Liver (tissue), 8 donors: ENCODE measurements at regions not wholly inside any gene's neighbourhood (a gene's known extent, or its start where the extent isn't known, plus 50 kb on each side); places are given as distances from the start of the nearest gene placed in this dataset.

Experiments used
- DNase-seq: peaks from one replicate; pipeline ENCODE4 v3.0.0-alpha.2; 2017; ENCODE audit warnings: low spot score
- H3K27ac ChIP-seq, 2 donors: one replicate each; pipeline ENCODE4 v1.7.0; 2013; ENCODE audit warnings: inconsistent platforms in 2 of 2, low read length in 2 of 2, control low read depth in 1 of 2, low read depth in 1 of 2, mild to moderate bottlenecking in 1 of 2
- H3K27me3 ChIP-seq, 4 donors: one replicate each; pipeline versions ENCODE4 v1.6.1 to v1.7.0; 2013; ENCODE audit warnings: low read length in 3 of 4, inconsistent platforms in 1 of 4, mild to moderate bottlenecking in 1 of 4, moderate library complexity in 1 of 4; ENCODE audit not compliant: control insufficient read depth in 4 of 4, insufficient read depth in 4 of 4
- H3K36me3 ChIP-seq, 4 donors: one replicate each; pipeline versions ENCODE4 v1.6.1 to v1.7.0; 2013; ENCODE audit warnings: low read length in 3 of 4, mild to moderate bottlenecking in 3 of 4, low read depth in 1 of 4, moderate library complexity in 1 of 4; ENCODE audit not compliant: control insufficient read depth in 4 of 4, insufficient read depth in 3 of 4
- H3K4me1 ChIP-seq, 4 donors: one replicate each; pipeline versions ENCODE4 v1.6.1 to v1.7.0; 2013; ENCODE audit warnings: low read length in 3 of 4, mild to moderate bottlenecking in 3 of 4, moderate library complexity in 1 of 4; ENCODE audit not compliant: control insufficient read depth in 4 of 4, insufficient read depth in 4 of 4
- H3K4me3 ChIP-seq, 3 donors: one replicate each; pipeline versions ENCODE4 v1.6.1 to v1.7.0; 2013; ENCODE audit warnings: low read length in 3 of 3, control low read depth in 1 of 3, low read depth in 1 of 3, mild to moderate bottlenecking in 1 of 3
- H3K9ac ChIP-seq, 2 donors: one replicate each; pipeline ENCODE4 v1.7.0; 2013; ENCODE audit warnings: low read length in 2 of 2, mild to moderate bottlenecking in 2 of 2, moderate library complexity in 2 of 2, control low read depth in 1 of 2, low read depth in 1 of 2
- H3K9me3 ChIP-seq, 4 donors: one replicate each; pipeline versions ENCODE4 v1.6.1 to v1.7.0; 2013; ENCODE audit warnings: low read length in 3 of 4; ENCODE audit not compliant: control insufficient read depth in 4 of 4
- EGR1 ChIP-seq, 2 donors: IDR thresholded peaks; 2 replicates each; pipeline ENCODE4 v1.6.1; 2016 to 2018; ENCODE audit warnings: antibody characterized with exemption in 2 of 2, low read depth in 2 of 2
- FOXA1 ChIP-seq: IDR thresholded peaks from 2 replicates; pipeline ENCODE4 v1.6.1; 2016; ENCODE audit warnings: antibody characterized with exemption
- FOXA2 ChIP-seq: IDR thresholded peaks from 2 replicates; pipeline ENCODE4 v1.6.1; 2016; ENCODE audit warnings: antibody characterized with exemption
- GABPA ChIP-seq, 2 donors: IDR thresholded peaks in 1 of 2; conservative IDR thresholded peaks in 1 of 2; 2 replicates each; pipeline ENCODE4 v1.6.1; 2016; ENCODE audit warnings: antibody characterized with exemption in 2 of 2, mild to moderate bottlenecking in 1 of 2, moderate library complexity in 1 of 2
- HNF4A ChIP-seq, 2 donors: conservative IDR thresholded peaks; 2 replicates each; pipeline ENCODE4 v1.6.1; 2016; ENCODE audit warnings: antibody characterized with exemption in 2 of 2, mild to moderate bottlenecking in 2 of 2
- HNF4G ChIP-seq: IDR thresholded peaks from 2 replicates; pipeline ENCODE4 v1.6.1; 2016; ENCODE audit warnings: antibody characterized with exemption
- JUND ChIP-seq, 2 donors: IDR thresholded peaks; 2 replicates each; pipeline ENCODE4 v1.6.1; 2016; ENCODE audit warnings: antibody characterized with exemption in 2 of 2
- MAX ChIP-seq: IDR thresholded peaks from 2 replicates; pipeline ENCODE4 v1.6.1; 2016; ENCODE audit warnings: antibody characterized with exemption
- NR2F2 ChIP-seq: IDR thresholded peaks from 2 replicates; pipeline ENCODE4 v1.6.1; 2016; ENCODE audit warnings: antibody characterized with exemption
- RAD21 ChIP-seq, 2 donors: IDR thresholded peaks; 2 replicates each; pipeline ENCODE4 v1.6.1; 2016; ENCODE audit warnings: antibody characterized with exemption in 2 of 2, mild to moderate bottlenecking in 2 of 2
- REST ChIP-seq: IDR thresholded peaks from 2 replicates; pipeline ENCODE4 v1.6.1; 2016; ENCODE audit warnings: antibody characterized with exemption, mild to moderate bottlenecking
- RXRA ChIP-seq, 2 donors: IDR thresholded peaks; 2 replicates each; pipeline ENCODE4 v1.6.1; 2017 to 2018; ENCODE audit warnings: antibody characterized with exemption in 2 of 2, mild to moderate bottlenecking in 1 of 2
- SP1 ChIP-seq: IDR thresholded peaks from 2 replicates; pipeline ENCODE4 v1.6.1; 2018; ENCODE audit warnings: antibody characterized with exemption, mild to moderate bottlenecking
- TAF1 ChIP-seq: conservative IDR thresholded peaks from 2 replicates; pipeline ENCODE4 v1.6.1; 2016; ENCODE audit warnings: antibody characterized with exemption, mild to moderate bottlenecking
- YY1 ChIP-seq: IDR thresholded peaks from 2 replicates; pipeline ENCODE4 v1.6.1; 2016; ENCODE audit warnings: antibody characterized with exemption, mild to moderate bottlenecking
- ZBTB33 ChIP-seq: IDR thresholded peaks from 2 replicates; pipeline ENCODE4 v1.6.1; 2016; ENCODE audit warnings: antibody characterized with exemption
- WGBS: extraction: QIAGEN DNeasy Blood & Tissue Kit; methylation state at CpG from one replicate; pipeline ENCODE4 v1.1.7; 2013; 5-methylcytosine and 5-hydroxymethylcytosine counted together
- TF ChIP-seq, protein P1 (sequence below): fragments of 150-350 bp; IDR thresholded peaks from 2 replicates; pipeline ENCODE4 v1.5.1; 2017; ENCODE audit warnings: improper control_type of control experiment, low read depth, low read length; ENCODE audit not compliant: missing input control
- TF ChIP-seq, protein P2 (sequence below): IDR thresholded peaks from 2 replicates; pipeline ENCODE4 v1.6.1; 2016; ENCODE audit warnings: antibody characterized with exemption
- donor health status: healthy.
- donor health status: healthy.
- donor health status: healthy.
- donor health status: healthy.
- donor health status: healthy.

GRCh38 chr11:71355281-71355680, 92.9 kb downstream of the DHCR7 start:
- TF ChIP-seq YY1 (no peak), REST (no peak), EGR1 (IDR thresholded peaks at IDR 0.05; ENCODE audit: low read depth in 2 of 2) (no peak), RAD21 (IDR thresholded peaks at IDR 0.05) (no peak), FOXA2 (no peak), NR2F2 (no peak), GABPA (IDR thresholded peaks at IDR 0.05 in 1 of 2, conservative IDR thresholded peaks at IDR 0.05 in 1 of 2) (no peak), HNF4A (conservative IDR thresholded peaks at IDR 0.05) (no peak), JUND (IDR thresholded peaks at IDR 0.05) (no peak), TAF1 (no peak), RXRA (IDR thresholded peaks at IDR 0.05) (no peak), SP1 (no peak), MAX (no peak), FOXA1 (no peak), HNF4G (no peak)
- TF ChIP-seq, protein P1, sequence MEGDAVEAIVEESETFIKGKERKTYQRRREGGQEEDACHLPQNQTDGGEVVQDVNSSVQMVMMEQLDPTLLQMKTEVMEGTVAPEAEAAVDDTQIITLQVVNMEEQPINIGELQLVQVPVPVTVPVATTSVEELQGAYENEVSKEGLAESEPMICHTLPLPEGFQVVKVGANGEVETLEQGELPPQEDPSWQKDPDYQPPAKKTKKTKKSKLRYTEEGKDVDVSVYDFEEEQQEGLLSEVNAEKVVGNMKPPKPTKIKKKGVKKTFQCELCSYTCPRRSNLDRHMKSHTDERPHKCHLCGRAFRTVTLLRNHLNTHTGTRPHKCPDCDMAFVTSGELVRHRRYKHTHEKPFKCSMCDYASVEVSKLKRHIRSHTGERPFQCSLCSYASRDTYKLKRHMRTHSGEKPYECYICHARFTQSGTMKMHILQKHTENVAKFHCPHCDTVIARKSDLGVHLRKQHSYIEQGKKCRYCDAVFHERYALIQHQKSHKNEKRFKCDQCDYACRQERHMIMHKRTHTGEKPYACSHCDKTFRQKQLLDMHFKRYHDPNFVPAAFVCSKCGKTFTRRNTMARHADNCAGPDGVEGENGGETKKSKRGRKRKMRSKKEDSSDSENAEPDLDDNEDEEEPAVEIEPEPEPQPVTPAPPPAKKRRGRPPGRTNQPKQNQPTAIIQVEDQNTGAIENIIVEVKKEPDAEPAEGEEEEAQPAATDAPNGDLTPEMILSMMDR: no peak
- TF ChIP-seq, protein P2, sequence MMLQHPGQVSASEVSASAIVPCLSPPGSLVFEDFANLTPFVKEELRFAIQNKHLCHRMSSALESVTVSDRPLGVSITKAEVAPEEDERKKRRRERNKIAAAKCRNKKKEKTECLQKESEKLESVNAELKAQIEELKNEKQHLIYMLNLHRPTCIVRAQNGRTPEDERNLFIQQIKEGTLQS: no peak
- no peak for DNase-seq

DNA sequence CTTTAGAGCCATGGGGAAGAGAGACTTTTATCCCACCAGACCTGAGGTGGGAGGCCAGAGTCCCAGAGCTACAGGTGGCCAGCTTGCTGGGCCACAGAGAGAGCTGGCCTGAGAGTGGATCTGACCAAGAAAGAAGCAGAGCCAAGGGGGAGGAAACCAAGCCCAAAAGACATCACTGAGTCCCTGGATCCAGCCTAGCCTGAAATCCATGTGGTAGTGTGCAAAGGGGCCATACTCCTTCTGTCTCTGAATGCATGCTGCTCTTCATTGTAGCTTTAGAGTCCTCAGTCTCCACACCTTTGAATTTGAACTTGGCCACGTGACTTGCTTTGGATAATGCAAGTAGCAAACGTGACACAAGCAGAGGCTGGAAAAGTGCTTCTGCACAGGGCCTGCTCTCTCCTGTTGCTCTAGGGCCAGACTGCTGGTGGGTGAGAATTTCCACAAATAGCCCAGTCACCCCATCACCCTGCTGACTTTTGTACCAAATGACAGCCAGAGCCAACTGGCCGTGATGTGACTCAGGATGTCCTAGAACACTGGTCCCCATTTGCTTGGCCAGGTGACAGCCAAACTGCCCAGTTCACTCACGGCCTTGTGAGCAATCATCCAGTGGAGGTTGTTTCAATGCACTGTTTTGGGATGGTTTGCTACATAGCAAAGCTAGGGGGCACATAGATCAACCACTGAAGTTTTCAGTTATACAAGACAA, 93.6 kb downstream of the DHCR7 start:
- no peak for DNase-seq
- Histone ChIP-seq H3K27ac (no peak overlapping the region), H3K36me3 (no peaks in the 10 kb centered on the region), H3K4me1 (no peaks in the 10 kb centered on the region), H3K4me3 (no peak overlapping the region), H3K9ac (no peak overlapping the region), H3K9me3 (no peaks in the 10 kb centered on the region), H3K27me3 (no peaks in the 10 kb centered on the region)
- 89% methylated on average over 4 of the region's 4 CpGs for WGBS
- TF ChIP-seq RXRA (IDR thresholded peaks at IDR 0.05) (no peak), ZBTB33 (no peak), REST (no peak), TAF1 (no peak), MAX (no peak), SP1 (no peak)

More at GRCh38 chr11:71355281-71355680, 92.9 kb downstream of the DHCR7 start:
- H3K9ac ChIP-seq: no peak overlapping the region
- no peaks in the 10 kb centered on the region for H3K9me3 ChIP-seq
- no peak overlapping the region for H3K4me3 ChIP-seq
- no peak overlapping the region for H3K27ac ChIP-seq
- no peaks in the 10 kb centered on the region for H3K27me3 ChIP-seq
- 90% methylated on average over 2 of the region's 2 CpGs for WGBS
- no peaks in the 10 kb centered on the region for H3K4me1 ChIP-seq
- no peaks in the 10 kb centered on the region for H3K36me3 ChIP-seq
